Naive thymus-derived CD4-positive, alpha-beta T cell (primary cell): ENCODE measurements at regions not wholly inside any gene's neighbourhood (a gene's known extent, or its start where the extent isn't known, plus 50 kb on each side); places are given as distances from the start of the nearest gene placed in this dataset.
"Not testable (repeated sequence)": the region's sequence is repeated elsewhere in the genome, so short reads cannot be mapped to it uniquely, and the experiment has no call there.

Experiments used
- ATAC-seq: fragments of 150-1000 bp; cut with Tn5 transposase; 2 replicates; pipeline ENCODE4 v1.10.0; 2021; ENCODE audit warnings: mild to moderate bottlenecking, moderate library complexity
- CTCF ChIA-PET: fragments of 350-600 bp; sonication (Branson Sonifier 250); formaldehyde crosslinking; loops from one replicate; lab custom pipeline; 2021; ENCODE audit warnings: antibody characterized with exemption; lab: Charles Lee
- POLR2A ChIA-PET: fragments of 350-600 bp; sonication (Branson Sonifier 250); formaldehyde crosslinking; loops from one replicate; lab custom pipeline; 2021; ENCODE audit warnings: antibody characterized with exemption, inconsistent platforms; lab: Charles Lee
- DNase-seq, 9 donors: peaks; one replicate each; pipeline versions ENCODE4 v3.0.0 to v3.0.0-alpha.2; 2020 to 2022; ENCODE audit warnings: mixed read lengths in 1 of 9
- H3K27ac ChIP-seq: one replicate; pipeline ENCODE4 v1.7.0; 2013; ENCODE audit warnings: mild to moderate bottlenecking, low read depth, low read length, moderate library complexity
- H3K27me3 ChIP-seq, 2 donors: one replicate each; pipeline ENCODE4 v1.7.0; 2013; ENCODE audit warnings: low read length in 2 of 2, mild to moderate bottlenecking in 2 of 2, moderate library complexity in 2 of 2; ENCODE audit not compliant: control insufficient read depth in 2 of 2, insufficient read depth in 2 of 2
- H3K36me3 ChIP-seq, 3 experiments: 1 replicate in 2 of 3; 2 replicates in 1 of 3; pipeline ENCODE4 v1.7.0; 2013; ENCODE audit warnings: low read length in 3 of 3, mild to moderate bottlenecking in 3 of 3, moderate library complexity in 1 of 3; ENCODE audit not compliant: insufficient read depth in 3 of 3, control insufficient read depth in 2 of 3
- H3K4me1 ChIP-seq, 2 donors: one replicate each; pipeline ENCODE4 v1.7.0; 2013; ENCODE audit warnings: low read length in 2 of 2, mild to moderate bottlenecking in 2 of 2, moderate library complexity in 1 of 2; ENCODE audit not compliant: control insufficient read depth in 2 of 2, insufficient read depth in 2 of 2
- H3K4me3 ChIP-seq: 2 replicates; pipeline ENCODE4 v1.7.0; 2013; ENCODE audit warnings: mild to moderate bottlenecking, low read length
- H3K9me3 ChIP-seq, 3 experiments: 1 replicate in 2 of 3; 2 replicates in 1 of 3; pipeline ENCODE4 v1.7.0; 2013; ENCODE audit warnings: low read length in 3 of 3; ENCODE audit not compliant: control insufficient read depth in 2 of 3
- H3K27ac Mint-ChIP-seq, 9 donors: one replicate each; pipeline ENCODE4 v1.8.0; 2020 to 2022; ENCODE audit warnings: mixed read lengths in 9 of 9, mild to moderate bottlenecking in 8 of 9, moderate library complexity in 5 of 9, inconsistent platforms in 2 of 9
- H3K27me3 Mint-ChIP-seq, 5 donors: one replicate each; pipeline ENCODE4 v1.8.0; 2021 to 2022; ENCODE audit warnings: mixed read lengths in 5 of 5, mild to moderate bottlenecking in 1 of 5
- H3K36me3 Mint-ChIP-seq, 5 donors: one replicate each; pipeline ENCODE4 v1.8.0; 2020 to 2022; ENCODE audit warnings: mixed read lengths in 5 of 5, mild to moderate bottlenecking in 3 of 5, inconsistent platforms in 1 of 5
- H3K4me1 Mint-ChIP-seq, 7 donors: one replicate each; pipeline ENCODE4 v1.8.0; 2020 to 2022; ENCODE audit warnings: mixed read lengths in 7 of 7, mild to moderate bottlenecking in 3 of 7, inconsistent platforms in 1 of 7
- H3K4me3 Mint-ChIP-seq, 10 donors: one replicate each; pipeline ENCODE4 v1.8.0; 2020 to 2022; ENCODE audit warnings: mild to moderate bottlenecking in 10 of 10, mixed read lengths in 10 of 10, moderate library complexity in 6 of 10, inconsistent platforms in 2 of 10
- H3K9me3 Mint-ChIP-seq, 11 donors: one replicate each; pipeline ENCODE4 v1.8.0; 2020 to 2022; ENCODE audit warnings: mixed read lengths in 11 of 11, mild to moderate bottlenecking in 4 of 11, inconsistent platforms in 1 of 11, moderate library complexity in 1 of 11
- intact Hi-C, 2 donors: fragments of 100-400 bp; cut with micrococcal nuclease; formaldehyde crosslinking; loops; one replicate each; pipeline ENCODE4 v1.15.1; 2023

- POLR2A ChIA-PET, result no interaction called here
- peaks cover 0 to 1% (median 0%) of the 10 kb centered on the region in 5 donors for H3K36me3 Mint-ChIP-seq
- no peaks in the 10 kb centered on the region for H3K27me3 ChIP-seq
- ATAC-seq (peak; percentile 27), DNase-seq (peak in 1 of 9 donors; percentile 24)
- no peak overlapping the region for H3K27ac Mint-ChIP-seq
- CTCF ChIA-PET, result no interaction called here
- H3K9me3 ChIP-seq, result no peaks in the 10 kb centered on the region
- H3K27me3 Mint-ChIP-seq, result peaks cover 0 to 30% (median 4%) of the 10 kb centered on the region in 5 donors
- intact Hi-C loops, result loop anchor here in 1 of 2 donors (1.0 to 5.0 kb wide), 5 partner anchors 131 to 468 kb away; no protein-coding TSS in a partner anchor
- no peak overlapping the region for H3K27ac ChIP-seq
- H3K4me3 ChIP-seq, result no peak overlapping the region
- peaks cover 0 to 14% (median 0%) of the 10 kb centered on the region in 7 donors for H3K4me1 Mint-ChIP-seq
- H3K4me3 Mint-ChIP-seq, result no peak overlapping the region
- H3K36me3 ChIP-seq, result no peaks in the 10 kb centered on the region
- H3K9me3 Mint-ChIP-seq, result peaks cover 0 to 37% (median 12%) of the 10 kb centered on the region in 11 donors
- no peaks in the 10 kb centered on the region for H3K4me1 ChIP-seq
Observed at GRCh38 chr12:102300824-102301461, 103.3 kb upstream of the PMCH start.

- Histone ChIP-seq H3K9me3 (no peaks in the 10 kb centered on the region), H3K36me3 (no peaks in the 10 kb centered on the region), H3K4me3 (no peak overlapping the region), H3K27me3 (no peaks in the 10 kb centered on the region), H3K4me1 (no peaks in the 10 kb centered on the region), H3K27ac (no peak overlapping the region)
- CTCF ChIA-PET, result no interaction called here
- Mint-ChIP-seq H3K36me3 (peaks cover 0 to 1% (median 0%) of the 10 kb centered on the region in 5 donors), H3K4me3 (no peak overlapping the region), H3K9me3 (peaks cover 0 to 37% (median 15%) of the 10 kb centered on the region in 11 donors), H3K27me3 (peaks cover 0 to 30% (median 4%) of the 10 kb centered on the region in 5 donors), H3K4me1 (peaks cover 0 to 14% (median 0%) of the 10 kb centered on the region in 7 donors), H3K27ac (no peak overlapping the region)
- ATAC-seq, result no peak
- intact Hi-C loops, result loop anchor here in 1 of 2 donors (2.0 to 5.0 kb wide), 2 partner anchors 243 to 469 kb away; no protein-coding TSS in a partner anchor
- POLR2A ChIA-PET, result no interaction called here
- DNase-seq, result no peak
Observed at GRCh38 chr12:102299731-102300130, 102.1 kb upstream of the PMCH start.

- no peaks in the 10 kb centered on the region for H3K36me3 ChIP-seq
- ChIA-PET CTCF (no interaction called here), POLR2A (no interaction called here)
- intact Hi-C loops, result no loop called here
- Mint-ChIP-seq H3K36me3 (no peaks in the 10 kb centered on the region), H3K4me1 (peaks cover 0 to 12% (median 0%) of the 10 kb centered on the region in 7 donors), H3K27ac (no peak overlapping the region), H3K9me3 (peaks cover 0 to 31% (median 12%) of the 10 kb centered on the region in 11 donors), H3K27me3 (peaks cover 0 to 30% (median 4%) of the 10 kb centered on the region in 5 donors), H3K4me3 (no peak overlapping the region)
- H3K4me1 ChIP-seq, result no peaks in the 10 kb centered on the region
- H3K27ac ChIP-seq, result no peak overlapping the region
- no peaks in the 10 kb centered on the region for H3K27me3 ChIP-seq
- no peak for ATAC-seq
- DNase-seq, result no peak
- H3K4me3 ChIP-seq, result no peak overlapping the region
- no peaks in the 10 kb centered on the region for H3K9me3 ChIP-seq
Observed at GRCh38 chr12:102298022-102298421, 100.4 kb upstream of the PMCH start.

GRCh38 chr12:102297412-102297811, 99.8 kb upstream of the PMCH start:
- Mint-ChIP-seq H3K9me3 (peaks cover 0 to 27% (median 12%) of the 10 kb centered on the region in 11 donors), H3K27me3 (peaks cover 0 to 30% (median 4%) of the 10 kb centered on the region in 5 donors), H3K27ac (no peak overlapping the region), H3K36me3 (no peaks in the 10 kb centered on the region), H3K4me1 (peaks cover 0 to 7% (median 0%) of the 10 kb centered on the region in 7 donors), H3K4me3 (no peak overlapping the region)
- Histone ChIP-seq H3K27me3 (no peaks in the 10 kb centered on the region), H3K36me3 (no peaks in the 10 kb centered on the region), H3K4me1 (no peaks in the 10 kb centered on the region), H3K9me3 (no peaks in the 10 kb centered on the region), H3K27ac (no peak overlapping the region), H3K4me3 (no peak overlapping the region)
- intact Hi-C loops, result no loop called here
- POLR2A ChIA-PET, result no interaction called here
- CTCF ChIA-PET, result no interaction called here
- ATAC-seq (no peak), DNase-seq (no peak)

- POLR2A ChIA-PET, result no interaction called here
- no peaks in the 10 kb centered on the region for H3K9me3 ChIP-seq
- no peak overlapping the region for H3K4me3 Mint-ChIP-seq
Observed at GRCh38 chr12:102294568-102294967, 96.9 kb upstream of the PMCH start.

GRCh38 chr12:102291498-102292440, 94.1 kb upstream of the PMCH start:
- H3K36me3 ChIP-seq, H3K27ac ChIP-seq, H3K36me3 Mint-ChIP-seq, DNase-seq, H3K27me3 ChIP-seq, H3K4me3 Mint-ChIP-seq, H3K4me1 Mint-ChIP-seq, intact Hi-C loops, H3K4me1 ChIP-seq, ATAC-seq, H3K4me3 ChIP-seq, H3K27ac Mint-ChIP-seq, POLR2A ChIA-PET, CTCF ChIA-PET, H3K27me3 Mint-ChIP-seq, H3K9me3 ChIP-seq: not testable (repeated sequence)
- H3K9me3 Mint-ChIP-seq, result peaks cover 5 to 18% (median 10%) of the 10 kb centered on the region in 11 donors

More at GRCh38 chr12:102294568-102294967, 96.9 kb upstream of the PMCH start:
- CTCF ChIA-PET, result no interaction called here
- ATAC-seq (no peak), DNase-seq (no peak)
- no peak overlapping the region for H3K4me3 ChIP-seq
- H3K27me3 ChIP-seq, result no peaks in the 10 kb centered on the region
- Mint-ChIP-seq H3K36me3 (peaks cover 0 to 6% (median 0%) of the 10 kb centered on the region in 5 donors), H3K9me3 (peaks cover 4 to 15% (median 8%) of the 10 kb centered on the region in 11 donors), H3K27me3 (peaks cover 0 to 27% (median 8%) of the 10 kb centered on the region in 5 donors), H3K4me1 (no peaks in the 10 kb centered on the region), H3K27ac (no peak overlapping the region)
- no peak overlapping the region for H3K27ac ChIP-seq
- H3K4me1 ChIP-seq, result no peaks in the 10 kb centered on the region
- H3K36me3 ChIP-seq, result no peaks in the 10 kb centered on the region
- intact Hi-C loops, result no loop called here
